ENCODE measurements at regions not wholly inside any gene's neighbourhood (a gene's known extent, or its start where the extent isn't known, plus 50 kb on each side); places are given as distances from the start of the nearest gene placed in this dataset.

- TF ChIP-seq CTCF (IDR thresholded peaks at IDR 0.05; ENCODE audit: extremely low read depth in 1 of 2, insufficient read depth in 1 of 2, low read depth in 1 of 2, low read length in 2 of 2) (no peak), EZH2 (IDR thresholded peaks at IDR 0.05; ENCODE audit: borderline replicate concordance, low read depth, low read length, severe bottlenecking) (no peak), JUN (IDR thresholded peaks at IDR 0.05; ENCODE audit: borderline replicate concordance, insufficient read depth, insufficient read length, low read depth) (no peak), POLR2A (IDR thresholded peaks at IDR 0.05; ENCODE audit: low read depth, low read length) (no peak), POLR2AphosphoS5 (IDR thresholded peaks at IDR 0.05; ENCODE audit: insufficient read depth, low read depth, low read length) (no peak), FOS (IDR thresholded peaks at IDR 0.05; ENCODE audit: borderline replicate concordance, insufficient read depth, low read length) (no peak), MAX (IDR thresholded peaks at IDR 0.05; ENCODE audit: insufficient read depth, insufficient read length) (no peak), MYC (IDR thresholded peaks at IDR 0.05; ENCODE audit: low read depth, low read length) (no peak)
Measured at GRCh38 chr22:19606332-19607191, 82.4 kb upstream of the CLDN5 start.
